ENCODE measurements at regions not wholly inside any gene's neighbourhood (a gene's known extent, or its start where the extent isn't known, plus 50 kb on each side); places are given as distances from the start of the nearest gene placed in this dataset.

DNA sequence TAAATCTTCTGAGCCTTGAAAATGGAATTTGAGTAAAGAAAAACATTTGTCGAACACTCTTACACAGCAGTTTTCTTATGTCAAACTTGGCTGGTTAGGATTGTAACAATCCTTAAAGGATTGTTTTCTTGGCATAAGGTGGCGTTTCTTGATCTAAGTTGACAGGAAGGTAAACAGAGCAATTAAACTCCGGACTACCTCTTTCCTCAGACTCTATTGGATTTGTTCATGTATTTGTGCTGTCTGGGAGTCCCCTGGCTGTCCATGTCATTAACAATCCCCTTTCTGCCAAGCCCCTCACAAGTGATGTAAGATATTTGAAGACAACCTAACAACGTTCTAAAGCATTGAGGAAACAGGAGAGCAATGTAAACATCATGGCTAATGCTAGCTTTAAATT is 222.5 kb upstream of the SNX19 start:
- H3K9ac ChIP-seq (ENCODE audit: insufficient read length), result no peak overlapping the region
- no peaks in the 10 kb centered on the region for H3K36me3 ChIP-seq (ENCODE audit: insufficient read depth, low read length)
- no peak overlapping the region for H3K4me3 ChIP-seq
- TF ChIP-seq POLR2AphosphoS5 (IDR thresholded peaks at IDR 0.05; ENCODE audit: borderline replicate concordance, low read depth, low read length) (no peak), FOXP2 (optimal IDR thresholded peaks at IDR 0.05; ENCODE audit: control extremely low read depth, extremely low read length, insufficient read depth) (no peak), EZH2 (IDR thresholded peaks at IDR 0.05) (no peak)
- DNase-seq (ENCODE audit: low read depth, low spot score), result no peak
- no peaks in the 10 kb centered on the region for H3K9me3 ChIP-seq (ENCODE audit: low read depth, low read length)
- no peak overlapping the region for H3K27ac ChIP-seq

DNA sequence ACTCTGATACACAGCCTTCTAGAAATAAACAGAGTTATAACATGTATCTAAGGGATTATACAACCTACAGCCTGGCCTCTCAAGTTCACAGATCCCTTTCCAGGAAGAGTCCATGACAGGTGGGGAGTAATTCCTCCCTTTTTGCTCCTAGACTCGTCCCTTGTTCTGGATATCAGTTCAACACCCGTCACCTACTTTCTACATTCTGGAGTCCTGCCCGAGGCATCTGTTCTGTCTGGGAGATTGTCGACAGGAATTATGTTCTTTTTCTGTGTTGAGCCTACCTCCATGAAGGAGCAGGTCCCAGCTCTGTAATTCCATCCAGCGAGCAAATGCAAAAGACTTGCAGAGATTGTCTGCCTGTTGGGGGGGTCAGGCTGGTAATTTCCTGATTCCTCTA is 224.6 kb upstream of the NTM start:
- DNase-seq (ENCODE audit: low read depth, low spot score), result no peak
- TF ChIP-seq FOXP2 (optimal IDR thresholded peaks at IDR 0.05; ENCODE audit: control extremely low read depth, extremely low read length, insufficient read depth) (no peak), EZH2 (IDR thresholded peaks at IDR 0.05) (no peak), POLR2AphosphoS5 (IDR thresholded peaks at IDR 0.05; ENCODE audit: borderline replicate concordance, low read depth, low read length) (no peak)
- no peaks in the 10 kb centered on the region for H3K36me3 ChIP-seq (ENCODE audit: insufficient read depth, low read length)
- no peak overlapping the region for H3K9ac ChIP-seq (ENCODE audit: insufficient read length)
- H3K9me3 ChIP-seq (ENCODE audit: low read depth, low read length), result no peaks in the 10 kb centered on the region
- no peak overlapping the region for H3K4me3 ChIP-seq
- no peak overlapping the region for H3K27ac ChIP-seq

- TF ChIP-seq EZH2 (IDR thresholded peaks at IDR 0.05) (no peak), FOXP2 (optimal IDR thresholded peaks at IDR 0.05; ENCODE audit: control extremely low read depth, extremely low read length, insufficient read depth) (no peak), POLR2AphosphoS5 (IDR thresholded peaks at IDR 0.05; ENCODE audit: borderline replicate concordance, low read depth, low read length) (no peak)
- H3K27ac ChIP-seq, result no peak overlapping the region
These were observed 223.5 kb upstream of the NTM start for GRCh38 chr11:131146827-131147490.

DNA sequence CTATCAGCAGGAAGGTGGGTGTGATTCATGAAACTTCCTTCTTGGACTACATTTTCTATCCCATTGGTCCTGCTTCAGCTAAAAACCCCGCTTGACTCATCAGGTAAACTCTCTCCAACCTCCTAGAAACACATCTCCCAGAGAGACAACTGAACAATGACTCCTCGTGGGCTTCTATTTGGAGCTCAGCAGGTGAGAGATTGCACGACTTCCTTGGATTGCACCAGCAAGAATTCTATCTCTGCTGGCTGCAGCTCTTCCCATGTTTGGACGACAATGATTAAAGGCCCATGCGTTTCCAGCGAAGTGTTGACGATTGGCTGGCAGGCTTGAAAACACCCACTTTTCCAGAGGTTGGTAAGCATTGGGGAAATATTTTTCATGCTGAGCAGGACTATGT is 216.1 kb upstream of the NTM start:
- TF ChIP-seq FOXP2 (optimal IDR thresholded peaks at IDR 0.05; ENCODE audit: control extremely low read depth, extremely low read length, insufficient read depth), result no peak
- TF ChIP-seq POLR2AphosphoS5 (IDR thresholded peaks at IDR 0.05; ENCODE audit: borderline replicate concordance, low read depth, low read length), result no peak
- TF ChIP-seq EZH2 (IDR thresholded peaks at IDR 0.05), result no peak
- Histone ChIP-seq H3K27ac (no peak overlapping the region), H3K36me3 (ENCODE audit: insufficient read depth, low read length) (no peaks in the 10 kb centered on the region), H3K9me3 (ENCODE audit: low read depth, low read length) (no peaks in the 10 kb centered on the region), H3K4me3 (no peak overlapping the region), H3K9ac (ENCODE audit: insufficient read length) (no peak overlapping the region)
- no peak for DNase-seq (ENCODE audit: low read depth, low spot score)

More at GRCh38 chr11:131146827-131147490, 223.5 kb upstream of the NTM start:
- no peak overlapping the region for H3K9ac ChIP-seq (ENCODE audit: insufficient read length)
- H3K36me3 ChIP-seq (ENCODE audit: insufficient read depth, low read length), result no peaks in the 10 kb centered on the region
- H3K9me3 ChIP-seq (ENCODE audit: low read depth, low read length), result no peaks in the 10 kb centered on the region
- H3K4me3 ChIP-seq, result no peak overlapping the region
- no peak for DNase-seq (ENCODE audit: low read depth, low spot score)

GRCh38 chr11:131157678-131158077 is 212.7 kb upstream of the NTM start:
- no peak for DNase-seq (ENCODE audit: low read depth, low spot score)
- H3K9ac ChIP-seq (ENCODE audit: insufficient read length), result no peak overlapping the region
- H3K4me3 ChIP-seq, result no peak overlapping the region
- H3K36me3 ChIP-seq (ENCODE audit: insufficient read depth, low read length), result no peaks in the 10 kb centered on the region
- H3K9me3 ChIP-seq (ENCODE audit: low read depth, low read length), result no peaks in the 10 kb centered on the region
- TF ChIP-seq FOXP2 (optimal IDR thresholded peaks at IDR 0.05; ENCODE audit: control extremely low read depth, extremely low read length, insufficient read depth), result no peak
- no peak for TF ChIP-seq EZH2 (IDR thresholded peaks at IDR 0.05)
- TF ChIP-seq POLR2AphosphoS5 (IDR thresholded peaks at IDR 0.05; ENCODE audit: borderline replicate concordance, low read depth, low read length), result no peak
- no peak overlapping the region for H3K27ac ChIP-seq

- H3K4me3 ChIP-seq, result no peak overlapping the region
- no peaks in the 10 kb centered on the region for H3K9me3 ChIP-seq (ENCODE audit: low read depth, low read length)
- H3K27ac ChIP-seq, result no peak overlapping the region
- H3K9ac ChIP-seq (ENCODE audit: insufficient read length), result no peak overlapping the region
- no peak for DNase-seq (ENCODE audit: low read depth, low spot score)
- TF ChIP-seq EZH2 (IDR thresholded peaks at IDR 0.05) (no peak), POLR2AphosphoS5 (IDR thresholded peaks at IDR 0.05; ENCODE audit: borderline replicate concordance, low read depth, low read length) (no peak), FOXP2 (optimal IDR thresholded peaks at IDR 0.05; ENCODE audit: control extremely low read depth, extremely low read length, insufficient read depth) (no peak)
- H3K36me3 ChIP-seq (ENCODE audit: insufficient read depth, low read length), result no peaks in the 10 kb centered on the region
These were observed 209.6 kb upstream of the NTM start for GRCh38 chr11:131160846-131161245.

DNA sequence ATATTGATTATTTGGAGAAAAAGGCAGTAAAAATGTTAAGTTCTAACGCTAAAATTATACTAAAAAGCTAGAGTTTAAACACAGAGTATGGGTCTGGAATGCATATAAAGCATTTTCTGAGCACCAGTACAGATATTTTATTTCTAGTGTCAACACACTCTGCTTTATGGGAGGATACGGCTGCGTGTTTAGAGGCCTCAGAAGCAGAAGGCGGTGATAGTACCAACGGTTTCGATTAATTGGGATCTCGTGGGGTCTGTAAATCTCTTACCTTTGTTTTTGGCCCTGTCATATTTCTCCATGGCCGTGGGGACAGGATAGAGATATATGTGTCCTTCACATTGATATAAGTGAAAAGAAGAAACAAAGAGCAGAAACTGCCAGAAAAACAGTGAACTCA is 206.8 kb upstream of the NTM start:
- no peak overlapping the region for H3K4me3 ChIP-seq
- no peak for DNase-seq (ENCODE audit: low read depth, low spot score)
- TF ChIP-seq POLR2AphosphoS5 (IDR thresholded peaks at IDR 0.05; ENCODE audit: borderline replicate concordance, low read depth, low read length) (no peak), EZH2 (IDR thresholded peaks at IDR 0.05) (no peak), FOXP2 (optimal IDR thresholded peaks at IDR 0.05; ENCODE audit: control extremely low read depth, extremely low read length, insufficient read depth) (no peak)
- H3K27ac ChIP-seq, result no peak overlapping the region
- no peaks in the 10 kb centered on the region for H3K9me3 ChIP-seq (ENCODE audit: low read depth, low read length)
- no peak overlapping the region for H3K9ac ChIP-seq (ENCODE audit: insufficient read length)
- no peaks in the 10 kb centered on the region for H3K36me3 ChIP-seq (ENCODE audit: insufficient read depth, low read length)

GRCh38 chr11:131165036-131165435 is 205.4 kb upstream of the NTM start:
- no peak overlapping the region for H3K4me3 ChIP-seq
- H3K27ac ChIP-seq, result no peak overlapping the region
- no peak for DNase-seq (ENCODE audit: low read depth, low spot score)
- no peaks in the 10 kb centered on the region for H3K36me3 ChIP-seq (ENCODE audit: insufficient read depth, low read length)
- H3K9ac ChIP-seq (ENCODE audit: insufficient read length), result no peak overlapping the region
- no peaks in the 10 kb centered on the region for H3K9me3 ChIP-seq (ENCODE audit: low read depth, low read length)
- TF ChIP-seq EZH2 (IDR thresholded peaks at IDR 0.05) (no peak), FOXP2 (optimal IDR thresholded peaks at IDR 0.05; ENCODE audit: control extremely low read depth, extremely low read length, insufficient read depth) (no peak), POLR2AphosphoS5 (IDR thresholded peaks at IDR 0.05; ENCODE audit: borderline replicate concordance, low read depth, low read length) (no peak)
